ENCODE measurements at regions not wholly inside any gene's neighbourhood (a gene's known extent, or its start where the extent isn't known, plus 50 kb on each side); places are given as distances from the start of the nearest gene placed in this dataset.

- Histone ChIP-seq H3K4me3 (no peak overlapping the region), H3K9me3 (no peaks in the 10 kb centered on the region), H3K4me1 (no peaks in the 10 kb centered on the region), H3K27ac (no peak overlapping the region), H3K36me3 (no peaks in the 10 kb centered on the region), H3K27me3 (no peaks in the 10 kb centered on the region)
- 43 to 58% methylated on average over 3 of the region's 3 CpGs for WGBS, 2 donors
- TF ChIP-seq EP300 (IDR thresholded peaks at IDR 0.05) (no peak), CTCF (IDR thresholded peaks at IDR 0.05) (no peak), POLR2A (IDR thresholded peaks at IDR 0.05) (no peak)
- DNase-seq (ENCODE audit: low spot score in 2 of 2): no peak
Observed at GRCh38 chr4:14083150-14083549, 455.6 kb upstream of the BOD1L1 start.

GRCh38 chr4:14084598-14084997, 457.1 kb upstream of the BOD1L1 start:
- WGBS, 2 donors: 62 to 71% methylated on average over 2 of the region's 2 CpGs
- H3K27ac ChIP-seq: no peak overlapping the region
- H3K27me3 ChIP-seq: no peaks in the 10 kb centered on the region
- H3K36me3 ChIP-seq: no peaks in the 10 kb centered on the region
- DNase-seq (ENCODE audit: low spot score in 2 of 2): no peak
- TF ChIP-seq EP300 (IDR thresholded peaks at IDR 0.05): no peak
- no peak for TF ChIP-seq POLR2A (IDR thresholded peaks at IDR 0.05)
- no peak for TF ChIP-seq CTCF (IDR thresholded peaks at IDR 0.05)
- H3K4me3 ChIP-seq: no peak overlapping the region
- no peaks in the 10 kb centered on the region for H3K9me3 ChIP-seq
- H3K4me1 ChIP-seq: no peaks in the 10 kb centered on the region

GRCh38 chr4:14087459-14087858, 459.9 kb upstream of the BOD1L1 start:
- Histone ChIP-seq H3K9me3 (peaks cover 0 to 5% (median 0%) of the 10 kb centered on the region in 4 donors), H3K36me3 (no peaks in the 10 kb centered on the region), H3K4me1 (no peaks in the 10 kb centered on the region), H3K27me3 (no peaks in the 10 kb centered on the region), H3K4me3 (no peak overlapping the region), H3K27ac (no peak overlapping the region)
- WGBS, 2 donors: 88 to 96% methylated on average over 2 of the region's 2 CpGs
- no peak for TF ChIP-seq EP300 (IDR thresholded peaks at IDR 0.05)
- no peak for TF ChIP-seq CTCF (IDR thresholded peaks at IDR 0.05)
- no peak for TF ChIP-seq POLR2A (IDR thresholded peaks at IDR 0.05)
- no peak for DNase-seq (ENCODE audit: low spot score in 2 of 2)

GRCh38 chr4:14087921-14088320, 460.4 kb upstream of the BOD1L1 start:
- Histone ChIP-seq H3K4me3 (no peak overlapping the region), H3K27me3 (no peaks in the 10 kb centered on the region), H3K4me1 (no peaks in the 10 kb centered on the region), H3K9me3 (peaks cover 0 to 5% (median 0%) of the 10 kb centered on the region in 4 donors), H3K27ac (no peak overlapping the region), H3K36me3 (no peaks in the 10 kb centered on the region)
- no peak for DNase-seq (ENCODE audit: low spot score in 2 of 2)
- TF ChIP-seq POLR2A (IDR thresholded peaks at IDR 0.05): no peak
- no peak for TF ChIP-seq EP300 (IDR thresholded peaks at IDR 0.05)
- TF ChIP-seq CTCF (IDR thresholded peaks at IDR 0.05): no peak
- 93 to 96% methylated on average over 1 of the region's 1 CpG for WGBS, 2 donors

GRCh38 chr4:14091531-14091930, 464.0 kb upstream of the BOD1L1 start:
- Histone ChIP-seq H3K4me3 (no peak overlapping the region), H3K27ac (no peak overlapping the region), H3K27me3 (no peaks in the 10 kb centered on the region), H3K36me3 (no peaks in the 10 kb centered on the region), H3K9me3 (peaks cover 0 to 5% (median 0%) of the 10 kb centered on the region in 4 donors), H3K4me1 (no peaks in the 10 kb centered on the region)
- DNase-seq (ENCODE audit: low spot score in 2 of 2): no peak
- no peak for TF ChIP-seq POLR2A (IDR thresholded peaks at IDR 0.05)
- TF ChIP-seq EP300 (IDR thresholded peaks at IDR 0.05): no peak
- no peak for TF ChIP-seq CTCF (IDR thresholded peaks at IDR 0.05)

Data from tibial nerve (tissue), 4 donors.